A549 (cell line): ENCODE measurements at regions not wholly inside any gene's neighbourhood (a gene's known extent, or its start where the extent isn't known, plus 50 kb on each side); places are given as distances from the start of the nearest gene placed in this dataset.

Source experiments
- ATAC-seq, 2 experiments: fragments of 200-7000 bp in 1 of 2; fragments of >200 bp in 1 of 2; cut with Nextera tagmentation in 1 of 2; cut with Tn5 transposase in 1 of 2; 3 replicates each; pipeline versions ENCODE4 v1.8.0 to v1.9.1; 2018 to 2020; ENCODE audit warnings: mild to moderate bottlenecking in 1 of 2, moderate library complexity in 1 of 2
- CTCF ChIA-PET: fragments of 300-600 bp; sonication (Branson Sonifier 250); formaldehyde crosslinking; extraction: SDS; loops from one replicate; lab custom pipeline; 2021; ENCODE audit warnings: antibody characterized with exemption, inconsistent platforms; lab: Yijun Ruan, JAX
- POLR2A ChIA-PET: fragments of 350-600 bp; formaldehyde crosslinking; extraction: SDS; loops from one replicate; lab custom pipeline; 2021; ENCODE audit warnings: antibody characterized with exemption, inconsistent platforms; lab: Yijun Ruan, JAX
- DNase-seq, 2 experiments: peaks; one replicate each; pipeline versions ENCODE4 v3.0.0 to v3.0.0-alpha.2; 2011 to 2016; ENCODE audit warnings: low read depth in 1 of 2, low spot score in 1 of 2
- FAIRE-seq: peaks from 2 replicates; lab custom pipeline; 2011; peaks lifted over from hg19 to GRCh38; lab: Jason Lieb, UNC
- H3K27ac ChIP-seq, 2 experiments: fragments of >200 bp; sonication (Bioruptor Twin); formaldehyde crosslinking; 3 replicates each; pipeline ENCODE4 v1.5.1; 2016 to 2017
- H3K4me1 ChIP-seq: fragments of >200 bp; sonication (Bioruptor Twin); formaldehyde crosslinking; 3 replicates; pipeline ENCODE4 v1.6.1; 2016
- H3K4me2 ChIP-seq: fragments of >200 bp; sonication (Bioruptor Twin); formaldehyde crosslinking; 3 replicates; pipeline ENCODE4 v1.6.1; 2016
- H3K4me3 ChIP-seq: fragments of >200 bp; sonication (Bioruptor Twin); formaldehyde crosslinking; 3 replicates; pipeline ENCODE4 v1.5.1; 2016
- H3K9me3 ChIP-seq: fragments of >200 bp; sonication (Bioruptor Twin); formaldehyde crosslinking; 3 replicates; pipeline ENCODE4 v1.6.1; 2016
- ATOH8 ChIP-seq: fragments of 250-450 bp; sonication (Bioruptor Pico); IDR thresholded peaks from 2 replicates; pipeline ENCODE4 v1.5.0; 2020; ENCODE audit warnings: low read depth, mild to moderate bottlenecking, moderate library complexity
- CBX8 ChIP-seq: fragments of 200-600 bp; sonication (generic); IDR thresholded peaks from 2 replicates; pipeline ENCODE4 v1.6.1; 2016
- CHD4 ChIP-seq: fragments of 200-600 bp; sonication (generic); IDR thresholded peaks from 2 replicates; pipeline ENCODE4 v1.6.1; 2016; ENCODE audit warnings: antibody characterized with exemption, mild to moderate bottlenecking, borderline replicate concordance
- EHMT2 ChIP-seq: fragments of 200-600 bp; sonication (generic); IDR thresholded peaks from 2 replicates; pipeline ENCODE4 v1.6.1; 2016; ENCODE audit warnings: antibody characterized with exemption, low read depth, mild to moderate bottlenecking, moderate library complexity
- ESRRA ChIP-seq: fragments of 150-350 bp; IDR thresholded peaks from 2 replicates; pipeline ENCODE4 v1.6.1; 2014; ENCODE audit warnings: mild to moderate bottlenecking, low read length, borderline replicate concordance
- GATA3 ChIP-seq: IDR thresholded peaks from 2 replicates; pipeline ENCODE4 v1.6.1; 2012; ENCODE audit warnings: borderline replicate concordance
- HES2 ChIP-seq: fragments of >200 bp; sonication (Bioruptor Twin); formaldehyde crosslinking; IDR thresholded peaks from 2 replicates; pipeline ENCODE4 v1.6.1; 2016
- HEYL ChIP-seq: fragments of 250-450 bp; sonication (Bioruptor Pico); IDR thresholded peaks from 2 replicates; pipeline ENCODE4 v1.8.0; 2021; ENCODE audit warnings: mild to moderate bottlenecking, moderate library complexity
- HOXA7 ChIP-seq: fragments of 250-450 bp; sonication (Bioruptor Pico); IDR thresholded peaks from 2 replicates; pipeline ENCODE4 v1.5.0; 2020; ENCODE audit warnings: mild to moderate bottlenecking, moderate library complexity
- HOXB13 ChIP-seq: fragments of 250-450 bp; sonication (Bioruptor Pico); IDR thresholded peaks from 2 replicates; pipeline ENCODE4 v1.5.0; 2020; ENCODE audit warnings: low read depth, mild to moderate bottlenecking, moderate library complexity
- HOXB5 ChIP-seq: fragments of 250-450 bp; sonication (Bioruptor Pico); IDR thresholded peaks from 2 replicates; pipeline ENCODE4 v1.5.0; 2020; ENCODE audit warnings: mild to moderate bottlenecking, moderate library complexity
- JUN ChIP-seq, 2 experiments: fragments of >200 bp; sonication (Bioruptor Twin); formaldehyde crosslinking; IDR thresholded peaks; 2 replicates in 1 of 2; 3 replicates in 1 of 2; pipeline ENCODE4 v1.6.1; 2016 to 2017
- JUNB ChIP-seq: fragments of >200 bp; sonication (Bioruptor Twin); formaldehyde crosslinking; IDR thresholded peaks from 2 replicates; pipeline ENCODE4 v1.6.1; 2016
- MAFK ChIP-seq: fragments of 450-650 bp; IDR thresholded peaks from 2 replicates; pipeline ENCODE4 v1.6.1; 2014; ENCODE audit not compliant: partially characterized antibody
- MAX ChIP-seq: IDR thresholded peaks from 2 replicates; pipeline ENCODE4 v1.6.1; 2012
- MAZ ChIP-seq: fragments of 150-350 bp; IDR thresholded peaks from 2 replicates; pipeline ENCODE4 v1.6.1; 2014; ENCODE audit warnings: antibody characterized with exemption, low read depth, low read length, borderline replicate concordance
- NFE2L2 ChIP-seq: fragments of 150-350 bp; conservative IDR thresholded peaks from 2 replicates; pipeline ENCODE4 v1.6.1; 2014; ENCODE audit warnings: low read length
- NPAS2 ChIP-seq: fragments of 250-450 bp; sonication (Bioruptor Pico); IDR thresholded peaks from 2 replicates; pipeline ENCODE4 v1.8.0; 2022; ENCODE audit warnings: mild to moderate bottlenecking, moderate library complexity, borderline replicate concordance
- NR3C1 ChIP-seq: fragments of >200 bp; sonication (Bioruptor Twin); formaldehyde crosslinking; IDR thresholded peaks from 3 replicates; pipeline ENCODE4 v1.6.1; 2017
- POLR2A ChIP-seq: IDR thresholded peaks from 2 replicates; pipeline ENCODE4 v1.6.1; 2012; ENCODE audit warnings: mild to moderate bottlenecking, low read length
- RAD21 ChIP-seq, 2 experiments: fragments of >200 bp in 1 of 2; sonication (Bioruptor Twin) in 1 of 2; formaldehyde crosslinking in 1 of 2; IDR thresholded peaks in 1 of 2; conservative IDR thresholded peaks in 1 of 2; 2 replicates in 1 of 2; 3 replicates in 1 of 2; pipeline ENCODE4 v1.6.1; 2012 to 2018; ENCODE audit warnings: inconsistent platforms in 1 of 2
- RCOR1 ChIP-seq: fragments of 150-350 bp; IDR thresholded peaks from 2 replicates; pipeline ENCODE4 v1.6.1; 2014; ENCODE audit warnings: antibody characterized with exemption, low read length, low read depth
- RFX5 ChIP-seq: fragments of 450-650 bp; IDR thresholded peaks from 2 replicates; pipeline ENCODE4 v1.7.1; 2014; ENCODE audit warnings: antibody characterized with exemption, mild to moderate bottlenecking, moderate library complexity
- RNF2 ChIP-seq: fragments of 200-600 bp; sonication (generic); IDR thresholded peaks from 2 replicates; pipeline ENCODE4 v1.6.1; 2016; ENCODE audit warnings: low read depth, mild to moderate bottlenecking, antibody characterized with exemption, moderate library complexity, borderline replicate concordance
- SMC3 ChIP-seq: fragments of >200 bp; sonication (Bioruptor Twin); formaldehyde crosslinking; IDR thresholded peaks from 3 replicates; pipeline ENCODE4 v1.6.1; 2018; ENCODE audit warnings: inconsistent platforms
- SREBF2 ChIP-seq: fragments of 450-650 bp; IDR thresholded peaks from 2 replicates; pipeline ENCODE4 v1.6.1; 2014; ENCODE audit warnings: mild to moderate bottlenecking, moderate library complexity
- TP53 ChIP-seq: fragments of 250-450 bp; sonication (Bioruptor Pico); IDR thresholded peaks from 2 replicates; pipeline ENCODE4 v1.5.0; 2021; ENCODE audit warnings: mild to moderate bottlenecking, moderate library complexity
- ZC3H11A ChIP-seq: fragments of 450-650 bp; IDR thresholded peaks from 2 replicates; pipeline ENCODE4 v1.6.1; 2014; ENCODE audit warnings: antibody characterized with exemption, mild to moderate bottlenecking
- ZNF302 ChIP-seq: fragments of 250-450 bp; sonication (Bioruptor Pico); IDR thresholded peaks from 2 replicates; pipeline ENCODE4 v1.9.0; 2021; ENCODE audit warnings: inconsistent platforms, mild to moderate bottlenecking, moderate library complexity
- WGBS: methylation state at CpG from one replicate; pipeline ENCODE4 v1.1.6; 2017; ENCODE audit errors: missing lambda C conversion rate; 5-methylcytosine and 5-hydroxymethylcytosine counted together

- Histone ChIP-seq H3K27ac (no peak overlapping the region), H3K4me2 (no peak overlapping the region), H3K9me3 (no peaks in the 10 kb centered on the region), H3K4me1 (peaks cover 4% of the 10 kb centered on the region; the same call in 2 of the 3 replicates), H3K4me3 (no peak overlapping the region)
- ChIA-PET CTCF (interaction anchor here (2.0 kb wide), 1 partner anchor 103 kb away, joined by 6 read pairs; the partner anchor contains the start of gene CCN2), POLR2A (no interaction called here)
- WGBS, result 43% methylated on average over 2 of the region's 2 CpGs
- ATAC-seq (no peak), DNase-seq (no peak), FAIRE-seq (no peak)
- TF ChIP-seq HES2, result no peak
- TF ChIP-seq GATA3, result no peak
- TF ChIP-seq RAD21 (conservative IDR thresholded peaks at IDR 0.05 in 1 of 2, IDR thresholded peaks at IDR 0.05 in 1 of 2), result no peak
- no peak for TF ChIP-seq MAFK
- TF ChIP-seq ZNF302 (CRISPR knock-in tag), result no peak
- no peak for TF ChIP-seq SREBF2
- TF ChIP-seq CHD4, result no peak
- TF ChIP-seq POLR2A, result no peak
- TF ChIP-seq JUNB, result no peak
Measured at GRCh38 chr6:132053511-132053910, 102.3 kb upstream of the CCN2 start.

- ATAC-seq (no peak), DNase-seq (no peak), FAIRE-seq (no peak)
- H3K4me2 ChIP-seq, result no peak overlapping the region
- TF ChIP-seq HEYL (CRISPR knock-in tag) (no peak), HOXB13 (CRISPR knock-in tag) (no peak), EHMT2 (no peak), ESRRA (no peak), ATOH8 (CRISPR knock-in tag) (no peak), TP53 (CRISPR knock-in tag) (no peak), ZNF302 (CRISPR knock-in tag) (no peak), MAZ (no peak), NR3C1 (no peak), HOXA7 (CRISPR knock-in tag) (no peak), RFX5 (no peak), MAX (no peak), ZC3H11A (no peak), SMC3 (no peak)
- no peaks in the 10 kb centered on the region for H3K9me3 ChIP-seq
- H3K4me1 ChIP-seq, result peaks cover 4% of the 10 kb centered on the region; the same call in 2 of the 3 replicates
- H3K4me3 ChIP-seq, result no peak overlapping the region
- CTCF ChIA-PET, result interaction anchor here (2.0 kb wide), 1 partner anchor 101 kb away, joined by 6 read pairs; the partner anchor contains the start of gene CCN2
- POLR2A ChIA-PET, result no interaction called here
- H3K27ac ChIP-seq, result no peak overlapping the region
- WGBS, result 14% methylated on average over 1 of the region's 1 CpG
Measured at GRCh38 chr6:132052096-132052495, 100.9 kb upstream of the CCN2 start.

GRCh38 chr6:132045877-132046276 lies 94.7 kb upstream of the CCN2 start:
- H3K4me3 ChIP-seq, result no peak overlapping the region
- H3K4me1 ChIP-seq, result no peaks in the 10 kb centered on the region
- ChIA-PET CTCF (no interaction called here), POLR2A (no interaction called here)
- ATAC-seq (no peak), DNase-seq (no peak), FAIRE-seq (no peak)
- H3K27ac ChIP-seq, result no peak overlapping the region
- TF ChIP-seq NFE2L2, result no peak
- no peak for TF ChIP-seq NPAS2
- TF ChIP-seq MAZ, result no peak
- no peak for TF ChIP-seq JUN (IDR thresholded peaks at IDR 0.05)
- no peak for TF ChIP-seq TP53 (CRISPR knock-in tag)
- no peak for TF ChIP-seq RCOR1
- TF ChIP-seq CBX8, result no peak
- TF ChIP-seq HOXB5 (CRISPR knock-in tag), result no peak
- TF ChIP-seq GATA3, result no peak
- TF ChIP-seq RNF2, result no peak
- H3K4me2 ChIP-seq, result no peak overlapping the region
- WGBS, result 81% methylated on average over 1 of the region's 1 CpG
- H3K9me3 ChIP-seq, result no peaks in the 10 kb centered on the region
